GM21576 (cell line): ENCODE measurements at regions not wholly inside any gene's neighbourhood (a gene's known extent, or its start where the extent isn't known, plus 50 kb on each side); places are given as distances from the start of the nearest gene placed in this dataset.
"Not testable (repeated sequence)": the region's sequence is repeated elsewhere in the genome, so short reads cannot be mapped to it uniquely, and the experiment has no call there.

Experiments used
- ATAC-seq: cut with Tn5 transposase; IDR thresholded peaks from one replicate; pipeline ENCODE4 v1.9.1; 2021; ENCODE audit warnings: mild to moderate bottlenecking, moderate library complexity; ENCODE audit not compliant: unreplicated experiment

DNA sequence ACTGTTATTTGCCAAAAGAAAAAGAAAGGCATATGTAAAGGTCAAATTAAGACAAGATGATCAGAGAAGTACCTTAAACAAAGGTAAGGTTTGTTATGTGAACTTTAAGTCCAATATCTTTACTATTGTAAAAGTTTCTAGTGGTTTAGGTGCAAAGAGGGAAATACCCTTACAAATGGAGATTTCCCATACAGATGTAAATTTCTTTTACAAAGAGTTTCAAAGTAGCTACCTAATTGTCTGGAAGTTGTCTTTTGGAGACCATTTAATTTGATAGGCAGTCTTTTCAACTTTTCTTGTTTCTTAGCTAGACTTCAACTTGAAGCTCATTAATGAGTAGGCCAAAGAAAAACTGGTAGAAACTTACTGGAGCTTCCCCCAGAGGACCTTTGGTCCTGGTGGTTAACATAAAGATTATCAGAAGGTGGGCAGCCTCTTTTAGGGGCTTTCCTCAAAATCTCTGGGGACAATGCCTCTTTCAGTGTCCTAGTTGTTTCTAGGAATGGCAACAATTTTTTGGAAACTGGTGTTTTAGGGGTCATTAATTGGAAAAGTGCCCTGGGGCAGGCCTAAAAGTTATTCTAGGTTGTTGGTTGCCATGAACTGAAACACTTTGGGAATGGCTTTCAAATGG lies 297.3 kb downstream of the GUCY2F start:
- ATAC-seq = no peak

DNA sequence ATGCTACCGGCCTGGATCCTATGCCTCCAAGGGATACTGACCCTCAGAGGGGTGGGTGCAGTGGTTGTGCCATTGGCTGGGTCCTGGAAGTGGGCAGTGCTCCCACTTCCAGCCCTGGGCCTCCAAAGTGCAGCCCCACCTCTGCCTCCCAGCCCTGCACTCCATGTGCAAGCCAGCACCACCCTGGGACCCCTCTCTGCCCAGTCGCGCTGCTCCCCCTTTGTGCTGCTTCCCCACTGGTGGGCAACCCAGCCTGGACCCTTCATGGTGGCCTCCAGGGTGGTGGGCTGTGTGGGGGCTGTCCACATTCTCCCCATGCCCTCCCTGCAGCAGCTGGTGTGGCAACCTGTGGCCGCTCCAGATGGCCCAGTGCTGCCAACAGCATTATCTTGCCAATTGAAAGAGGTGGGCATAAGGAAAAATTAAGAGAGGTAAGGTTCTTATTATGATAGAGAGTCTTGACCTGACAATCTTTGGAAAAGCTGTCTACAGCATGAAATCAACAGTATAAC lies 309.7 kb downstream of the GUCY2F start:
- ATAC-seq = no peak

DNA sequence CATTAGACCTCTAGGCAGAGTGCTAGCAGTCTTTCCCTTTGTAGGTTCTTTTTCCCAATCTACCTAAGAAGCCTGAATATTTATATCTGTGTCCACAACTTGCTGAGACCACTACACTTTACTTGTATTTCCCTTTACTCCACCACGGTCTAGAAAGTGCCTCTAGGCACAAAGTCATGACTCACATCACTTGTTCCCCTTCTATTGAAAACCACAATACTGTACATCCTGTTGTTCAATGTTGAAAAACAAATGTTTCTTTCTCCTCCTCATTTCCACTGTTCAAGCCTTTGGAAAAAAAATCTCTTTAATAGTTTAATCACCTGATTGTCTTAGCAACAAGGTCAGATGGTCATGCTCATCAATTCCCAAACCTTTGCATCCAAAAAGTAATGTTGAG lies 326.7 kb downstream of the GUCY2F start:
- ATAC-seq = no peak

DNA sequence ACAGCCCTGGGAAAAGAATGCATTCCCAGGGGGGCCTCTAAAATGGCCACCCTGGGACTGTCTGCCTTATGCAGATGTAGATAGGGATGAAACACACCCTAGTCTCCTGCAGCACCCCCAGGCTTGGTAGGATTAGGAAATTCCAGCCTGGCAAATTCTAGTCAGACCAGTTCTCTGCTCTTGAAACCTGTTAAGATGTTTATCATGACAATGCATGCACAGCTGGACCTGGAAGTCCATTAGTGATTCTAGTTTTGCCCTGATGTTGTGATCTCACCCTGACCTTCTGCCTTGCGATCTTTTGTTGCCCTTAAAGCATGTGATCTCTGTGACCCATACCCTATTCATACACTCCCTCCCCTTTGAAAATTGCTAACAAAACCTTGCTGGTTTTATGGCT lies 337.7 kb downstream of the GUCY2F start:
- not testable (repeated sequence) for ATAC-seq

DNA sequence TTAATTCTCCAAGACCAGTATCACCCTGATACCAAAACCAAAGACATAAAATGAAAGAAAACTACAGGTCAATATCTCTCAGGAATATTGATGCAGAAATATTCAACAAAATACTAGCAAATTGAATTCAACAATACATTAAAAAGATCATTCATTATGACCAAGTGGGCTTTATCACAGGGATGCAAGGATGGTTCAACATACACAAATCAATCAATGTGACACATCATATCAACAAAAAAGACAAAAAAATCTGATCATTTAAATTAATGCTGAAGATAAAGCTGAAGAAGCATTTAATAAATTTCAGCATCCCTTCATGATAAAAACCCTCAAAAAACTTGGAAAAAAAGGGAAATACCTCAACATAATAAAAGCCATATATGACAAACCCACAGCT lies 341.4 kb downstream of the GUCY2F start:
- no peak for ATAC-seq

DNA sequence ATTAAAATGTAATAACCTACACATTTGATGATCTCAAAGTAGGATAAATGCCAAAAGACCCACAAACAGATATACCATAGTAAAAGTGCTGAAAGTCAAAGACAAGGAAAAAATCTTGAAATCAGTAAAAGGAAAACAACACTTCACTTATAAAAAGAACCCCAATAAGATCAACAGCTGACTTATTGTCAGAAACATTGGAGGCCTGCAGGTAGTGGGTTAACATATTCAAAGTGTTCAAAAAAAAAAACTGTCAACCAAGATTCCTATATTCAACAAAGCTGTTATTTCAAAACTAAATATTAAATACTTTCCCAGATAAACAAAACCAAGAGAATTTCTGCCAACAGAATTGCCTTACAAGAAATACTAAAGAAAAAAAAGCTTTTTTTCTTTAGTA lies 347.1 kb downstream of the GUCY2F start:
- ATAC-seq = no peak

DNA sequence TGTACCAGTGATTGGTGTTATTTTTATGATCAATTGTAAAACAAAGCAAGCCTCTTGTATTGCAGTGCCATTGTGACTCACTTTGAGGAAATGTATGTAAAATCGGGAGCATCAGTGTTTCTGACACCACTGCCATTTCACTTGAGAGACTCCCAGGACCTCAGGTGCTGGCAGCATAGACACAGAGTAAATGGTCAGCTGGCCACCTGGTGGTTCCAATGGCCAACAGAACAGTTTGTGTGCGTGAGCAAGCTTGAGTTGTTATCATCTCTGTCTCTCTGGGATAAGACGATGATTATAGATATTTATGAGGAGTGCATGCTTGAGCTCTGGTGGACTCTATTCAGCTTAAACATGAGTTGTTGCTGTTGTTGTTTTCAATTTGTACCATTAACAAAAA lies 356.6 kb downstream of the GUCY2F start:
- no peak for ATAC-seq

DNA sequence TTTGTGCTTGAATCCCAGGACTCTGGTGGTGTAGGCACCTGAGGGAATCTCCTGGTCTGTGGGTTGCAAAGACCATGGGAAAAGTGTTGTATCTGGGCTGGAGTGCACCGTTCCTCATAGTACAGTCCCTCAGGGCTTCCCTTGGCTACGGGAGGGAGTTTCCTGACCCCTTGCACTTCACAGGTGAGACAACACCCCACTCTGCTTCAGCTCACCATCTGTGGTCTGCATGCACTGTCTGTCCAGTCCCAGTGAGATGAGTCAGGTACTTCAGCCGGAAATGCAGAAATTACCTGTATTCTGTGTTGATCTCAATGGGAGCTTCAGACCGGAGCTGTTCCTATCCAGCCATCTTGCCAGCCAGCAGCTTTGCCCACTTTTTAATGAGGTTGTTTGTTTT lies 353.0 kb upstream of the IRS4 start:
- ATAC-seq = no peak

DNA sequence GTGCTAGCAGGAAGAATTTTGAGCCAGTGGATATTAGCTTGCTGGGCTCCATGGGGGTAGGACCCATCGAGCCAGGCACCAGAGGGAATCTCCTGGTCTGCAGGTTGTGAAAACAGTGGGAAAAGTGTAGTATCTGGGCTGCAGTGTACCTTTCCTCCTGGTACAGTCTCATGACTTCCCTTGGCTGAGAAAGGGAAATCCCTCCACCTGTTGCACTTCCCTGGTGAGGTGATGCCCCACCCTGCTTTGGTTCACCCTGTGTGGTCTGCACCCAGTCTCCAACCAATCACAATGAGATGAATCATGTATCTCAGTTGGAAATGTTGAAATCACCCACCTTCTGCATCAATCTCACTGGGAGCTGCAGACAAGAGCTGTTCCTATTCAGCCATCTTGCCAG lies 341.4 kb upstream of the IRS4 start:
- no peak for ATAC-seq

DNA sequence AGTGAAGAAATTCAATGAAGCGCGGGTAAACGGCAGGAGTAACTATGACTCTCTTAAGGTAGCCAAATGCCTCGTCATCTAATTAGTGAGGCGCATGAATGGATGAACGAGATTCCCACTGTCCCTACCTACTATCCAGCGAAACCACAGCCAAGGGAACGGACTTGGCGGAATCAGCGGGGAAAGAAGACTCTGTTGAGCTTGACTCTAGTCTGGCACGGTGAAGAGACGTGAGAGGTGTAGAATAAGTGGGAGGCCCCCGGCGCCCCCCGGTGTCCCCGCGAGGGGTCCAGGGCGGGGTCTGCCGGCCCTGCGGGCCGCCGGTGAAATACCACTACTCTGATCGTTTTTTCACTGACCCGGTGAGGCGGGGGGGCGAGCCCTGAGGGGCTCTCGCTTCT lies 317.8 kb upstream of the IRS4 start:
- not testable (repeated sequence) for ATAC-seq

DNA sequence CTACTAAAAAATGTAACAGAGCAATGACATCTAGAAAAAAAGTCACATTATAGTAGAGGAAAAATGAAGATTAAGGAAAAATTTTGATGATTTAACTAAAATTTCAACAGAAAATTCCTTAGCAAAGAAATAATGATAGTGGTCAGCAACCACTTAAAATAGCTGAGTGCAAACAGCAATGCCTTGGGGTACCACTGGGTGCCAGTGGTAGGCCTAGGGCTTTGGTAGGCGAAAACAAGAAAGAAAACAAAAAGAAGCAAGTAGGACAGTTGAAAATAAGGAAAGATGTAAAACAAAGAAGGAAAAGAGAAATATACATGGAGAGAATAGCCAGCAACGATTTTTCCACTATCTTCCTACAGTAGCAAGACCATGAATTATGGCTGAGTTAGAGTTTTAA lies 313.5 kb upstream of the IRS4 start:
- ATAC-seq = no peak

DNA sequence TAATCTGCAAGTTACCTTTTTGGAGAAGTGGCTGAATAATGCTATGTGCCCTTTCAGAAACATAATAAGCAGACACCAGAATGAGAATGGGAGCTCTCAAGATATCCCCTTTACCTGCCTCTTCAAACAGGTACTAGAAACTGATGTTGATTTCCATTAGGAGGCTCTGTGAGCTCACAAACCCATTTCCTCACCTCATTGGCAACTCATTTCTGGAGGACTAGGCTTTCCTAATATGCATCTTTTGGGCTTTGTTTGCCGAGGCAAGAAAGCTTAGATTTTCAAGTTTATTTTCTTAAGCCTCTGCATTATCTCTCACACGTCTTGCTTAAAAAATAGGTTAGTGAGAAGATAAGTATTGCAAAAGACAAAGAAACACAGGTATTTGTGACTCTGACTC lies 313.1 kb upstream of the IRS4 start:
- no peak for ATAC-seq

DNA sequence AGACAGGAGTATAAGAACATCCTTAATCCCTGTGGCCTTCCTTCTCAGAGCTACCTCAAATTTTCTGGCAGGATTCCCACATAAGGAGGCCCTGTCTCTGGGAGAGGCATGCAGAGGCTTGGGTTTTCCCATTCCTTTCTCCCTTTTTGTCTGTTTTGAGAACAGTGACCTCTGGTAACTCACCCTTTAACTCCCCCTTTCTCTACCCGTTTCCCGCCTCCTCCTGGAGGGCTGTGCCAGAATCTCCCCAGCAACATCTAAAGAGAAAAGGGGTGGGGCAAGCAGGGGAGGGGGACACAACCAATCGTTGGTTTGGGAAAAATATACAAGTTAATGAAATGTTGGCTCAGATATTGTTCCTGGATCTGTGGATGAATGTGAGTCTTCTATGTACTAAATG lies 303.7 kb upstream of the IRS4 start:
- no peak for ATAC-seq

DNA sequence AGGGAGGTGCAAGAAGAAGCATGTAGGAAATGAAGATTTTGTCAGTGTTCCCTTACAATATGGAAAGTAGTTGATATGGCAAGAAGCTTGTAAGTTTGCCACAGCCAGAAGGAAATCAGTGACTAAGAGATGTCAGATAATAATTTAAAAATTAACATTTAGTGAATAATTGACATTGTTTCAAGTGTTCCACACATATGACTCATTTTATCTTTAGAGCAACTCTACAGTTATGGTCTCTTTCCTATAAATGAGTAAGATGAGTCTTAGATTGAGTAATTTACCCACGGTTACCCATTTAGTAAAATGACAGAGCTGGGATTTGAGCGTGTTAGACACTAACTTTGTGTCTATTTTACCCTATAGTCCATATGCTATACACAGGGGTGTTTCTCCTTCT lies 300.3 kb upstream of the IRS4 start:
- ATAC-seq = no peak

DNA sequence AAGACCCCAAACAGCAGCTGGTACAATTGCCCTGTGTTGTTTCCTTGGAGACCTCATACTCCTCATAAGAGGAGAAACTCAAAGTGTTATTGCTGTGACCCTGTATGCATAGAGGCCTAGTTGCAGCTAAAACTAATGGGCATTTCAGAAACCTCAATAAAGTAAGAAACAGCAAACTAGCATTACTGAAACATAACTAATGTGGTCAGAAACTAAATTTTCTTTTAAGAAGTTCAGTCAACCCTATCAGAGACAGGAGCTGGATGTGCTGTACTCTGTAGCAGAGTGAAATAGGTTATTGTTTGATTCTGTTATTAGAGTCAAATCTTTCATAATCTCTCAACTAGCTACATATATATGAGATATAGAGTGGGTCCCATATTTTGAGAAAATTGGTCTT lies 257.5 kb upstream of the IRS4 start:
- ATAC-seq = no peak

DNA sequence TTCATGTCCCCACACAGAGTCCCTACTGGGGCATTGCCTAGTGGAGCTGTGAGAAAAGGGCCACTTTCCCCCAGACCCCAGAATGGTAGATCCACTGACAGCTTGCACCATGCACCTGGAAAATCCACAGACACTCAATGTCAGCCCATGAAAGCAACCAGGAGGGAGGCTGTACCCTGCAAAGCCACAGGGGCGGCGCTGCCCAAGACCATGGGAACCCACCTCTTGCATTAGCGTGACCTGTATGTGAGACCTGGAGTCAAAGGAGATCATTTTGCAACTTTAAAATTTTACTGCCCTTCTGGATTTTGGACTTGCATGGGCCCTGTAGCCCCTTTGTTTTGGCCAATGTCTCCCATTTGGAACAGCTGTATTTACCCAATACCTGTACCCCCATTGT lies 236.5 kb upstream of the IRS4 start:
- ATAC-seq = not testable (repeated sequence)

DNA sequence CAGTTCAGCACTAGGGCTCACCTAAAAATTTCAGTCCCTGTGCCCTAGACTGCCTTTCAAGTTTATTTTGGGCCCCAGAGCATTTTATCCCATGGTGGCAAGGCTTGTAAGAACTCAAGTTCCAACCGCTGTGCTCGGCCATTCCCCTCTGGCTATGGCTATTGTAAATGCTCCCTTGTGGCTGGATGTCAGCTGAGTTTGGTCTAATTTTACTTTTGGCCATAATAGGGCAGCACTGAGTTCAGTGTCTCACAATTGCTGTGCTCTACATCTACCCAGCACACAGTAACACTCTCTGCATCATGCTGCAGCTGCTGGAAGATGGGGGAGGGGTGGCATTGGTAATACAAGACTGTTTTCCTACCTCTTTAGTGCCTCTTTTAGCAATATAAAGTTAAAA lies 210.8 kb upstream of the IRS4 start:
- no peak for ATAC-seq

DNA sequence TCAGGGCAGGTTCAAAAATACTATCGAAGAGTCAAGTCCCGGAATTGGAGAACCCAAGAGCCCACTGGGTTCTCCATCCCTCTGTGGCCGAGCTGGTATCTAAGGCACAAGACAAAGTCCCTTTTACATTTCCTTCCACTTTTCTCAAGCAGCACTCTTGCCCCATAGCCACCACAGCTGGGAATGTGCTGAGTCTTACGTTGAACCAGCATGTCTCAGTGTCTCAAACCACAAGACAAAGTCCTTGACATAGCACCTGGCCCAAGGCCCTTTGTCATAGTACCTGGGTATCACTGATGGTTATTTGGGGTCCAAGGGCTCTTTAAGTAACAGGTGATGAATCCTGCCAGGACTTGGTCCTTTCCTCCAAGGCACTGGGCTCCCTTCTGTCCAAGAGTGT lies 210.2 kb upstream of the IRS4 start:
- ATAC-seq = no peak

DNA sequence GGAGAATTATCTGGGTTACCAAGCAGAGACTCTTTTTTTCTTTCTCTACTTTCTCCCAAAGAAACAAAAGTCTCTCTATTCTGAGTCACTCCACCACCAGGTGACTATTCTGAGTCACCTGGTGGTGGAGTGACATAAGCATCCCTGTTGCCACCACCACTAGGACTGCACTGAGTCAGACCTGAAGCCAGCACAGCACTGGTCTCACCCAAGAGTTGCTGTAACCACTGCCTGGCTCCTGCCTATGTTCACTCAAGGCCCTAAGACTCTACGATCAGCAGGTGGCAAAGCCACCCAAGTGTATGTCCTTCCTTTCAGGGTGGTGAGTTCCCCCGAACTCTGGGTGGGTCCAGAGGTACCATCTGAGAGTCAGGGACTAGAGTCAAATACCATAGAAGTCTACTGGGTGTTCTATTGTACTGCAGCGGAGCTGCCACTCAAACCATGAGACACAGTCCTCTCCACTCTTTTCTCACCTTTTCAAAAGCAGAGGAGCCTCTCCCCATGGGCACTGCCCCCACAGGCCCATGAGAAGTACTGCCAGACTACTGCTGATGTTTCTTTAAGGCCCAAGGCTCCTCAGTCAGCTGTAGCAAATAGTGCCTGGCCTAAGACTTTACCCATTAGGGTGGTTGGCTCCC lies 209.6 kb upstream of the IRS4 start:
- ATAC-seq = no peak

DNA sequence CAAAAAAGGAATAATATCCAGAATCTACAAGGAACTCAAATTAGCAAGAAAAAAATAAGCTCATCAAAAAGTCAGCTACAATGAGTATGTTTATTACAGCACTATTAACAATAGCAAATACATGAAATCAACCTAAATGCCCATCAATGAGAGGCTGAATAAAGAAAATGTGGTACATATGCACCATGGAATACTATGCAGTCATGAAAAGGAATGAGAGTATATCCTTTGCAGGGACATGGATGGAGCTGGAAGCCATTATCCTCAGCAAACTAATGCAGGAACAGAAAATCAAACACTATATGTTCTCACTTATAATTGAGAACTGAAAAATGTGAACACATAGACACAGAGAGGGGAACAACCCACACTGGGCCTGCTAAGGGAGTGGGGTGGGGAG lies 178.4 kb upstream of the IRS4 start:
- no peak for ATAC-seq

DNA sequence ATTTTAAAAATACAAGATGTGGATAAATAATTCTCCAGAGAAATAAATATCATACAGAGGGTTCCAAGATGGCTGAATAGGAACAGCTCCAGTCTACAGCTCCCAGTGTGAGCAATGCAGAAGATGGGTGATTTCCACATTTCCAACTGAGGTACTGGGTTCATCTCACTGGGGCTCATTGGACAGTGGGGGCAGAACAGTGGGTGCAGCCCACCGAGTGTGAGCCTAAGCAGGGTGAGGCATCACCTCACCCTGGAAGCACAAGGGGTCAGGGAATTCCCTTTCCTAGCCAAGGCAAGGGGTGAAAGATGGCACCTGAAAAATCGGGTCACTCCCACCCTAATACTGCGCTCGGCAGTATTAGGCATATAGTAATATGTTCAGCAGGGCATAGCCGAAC lies 167.5 kb upstream of the IRS4 start:
- not testable (repeated sequence) for ATAC-seq

DNA sequence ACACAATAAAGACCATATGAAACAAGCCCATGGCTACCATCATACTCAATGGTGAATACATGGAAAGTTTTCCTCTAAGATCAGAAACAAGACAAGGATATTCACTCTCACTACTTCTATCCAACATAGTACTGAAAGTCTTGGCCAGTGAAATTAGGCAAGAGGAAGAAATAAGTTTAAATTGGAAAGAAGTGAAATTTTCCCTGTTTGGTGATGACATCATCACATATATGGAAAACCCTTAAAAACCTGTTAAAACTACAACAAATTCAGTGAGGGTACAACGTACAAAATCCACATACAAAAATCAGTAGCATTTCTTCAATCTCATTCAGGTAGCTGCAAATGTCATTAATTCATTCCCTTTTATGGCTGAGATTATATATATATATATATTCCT lies 164.0 kb upstream of the IRS4 start:
- ATAC-seq = no peak

DNA sequence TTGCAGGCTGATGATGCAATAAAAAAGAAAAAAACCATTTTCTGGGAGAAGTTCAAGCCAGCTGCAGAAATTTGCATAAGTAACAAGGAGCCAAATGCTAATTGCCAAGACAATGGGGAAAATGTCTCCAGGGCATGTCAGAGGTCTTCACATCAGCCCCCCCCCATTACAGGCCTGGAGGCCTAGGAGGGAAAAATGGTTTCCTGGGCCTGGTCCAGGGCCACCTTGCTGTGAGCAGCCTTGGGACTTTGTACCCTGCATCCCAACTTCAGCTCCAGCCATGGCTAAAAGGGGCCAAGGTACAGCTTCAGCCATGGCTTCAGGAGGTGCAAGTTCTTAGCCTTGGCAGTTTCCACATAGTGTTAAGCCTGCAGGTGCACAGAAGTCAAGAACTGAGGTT lies 160.0 kb upstream of the IRS4 start:
- ATAC-seq = not testable (repeated sequence)
